ENCODE measurements at regions not wholly inside any gene's neighbourhood (a gene's known extent, or its start where the extent isn't known, plus 50 kb on each side); places are given as distances from the start of the nearest gene placed in this dataset.

- POLR2A ChIA-PET = interaction anchor here (0.6 kb wide), 1 partner anchor 9 kb away, joined by 3 read pairs; no protein-coding TSS in a partner anchor
- TF ChIP-seq NFATC3 (IDR thresholded peaks at IDR 0.05) = no peak
- TF ChIP-seq USF2 (CRISPR knock-in tag; IDR thresholded peaks at IDR 0.05) = no peak
- no peak for TF ChIP-seq FOXK2 (conservative IDR thresholded peaks at IDR 0.05 in 1 of 2, IDR thresholded peaks at IDR 0.05 in 1 of 2; ENCODE audit: low read depth in 2 of 2)
- TF ChIP-seq CHD4 (IDR thresholded peaks at IDR 0.05; ENCODE audit: insufficient read depth, insufficient replicate concordance, low read depth, low read length, poor library complexity, severe bottlenecking) = no peak
- no peak for TF ChIP-seq SRSF7 (optimal IDR thresholded peaks at IDR 0.05; ENCODE audit: low read depth, low read length)
- no peak for TF ChIP-seq CCAR2 (IDR thresholded peaks at IDR 0.05; ENCODE audit: low read depth, low read length)
- TF ChIP-seq TBP (optimal IDR thresholded peaks at IDR 0.05; ENCODE audit: low read depth, low read length) = no peak
- no peak for TF ChIP-seq ZNF232 (CRISPR knock-in tag; IDR thresholded peaks at IDR 0.05)
- no peak for TF ChIP-seq ZNF311 (CRISPR knock-in tag; IDR thresholded peaks at IDR 0.05)
- no peak for TF ChIP-seq TCF7L2 (IDR thresholded peaks at IDR 0.05; ENCODE audit: low read depth, low read length)
- no peak for TF ChIP-seq HBP1 (CRISPR knock-in tag; IDR thresholded peaks at IDR 0.05)
- TF ChIP-seq THAP7 (CRISPR knock-in tag; IDR thresholded peaks at IDR 0.05) = no peak
- no peak for TF ChIP-seq LEF1 (IDR thresholded peaks at IDR 0.05)
- TF ChIP-seq ATF3 (IDR thresholded peaks at IDR 0.05) = no peak
- no peak for TF ChIP-seq ATF3 (CRISPR knock-in tag; conservative IDR thresholded peaks at IDR 0.05)
- TF ChIP-seq NKRF (IDR thresholded peaks at IDR 0.05; ENCODE audit: borderline replicate concordance) = no peak
- TF ChIP-seq BCOR (IDR thresholded peaks at IDR 0.05) = no peak
- TF ChIP-seq KDM2B (CRISPR knock-in tag; IDR thresholded peaks at IDR 0.05) = no peak
These were observed 204.4 kb upstream of the MAMLD1 start for GRCh38 chrX:150158554-150159332.

More at GRCh38 chrX:150158554-150159332, 204.4 kb upstream of the MAMLD1 start:
- 0% methylated on average over 7 of the region's 9 CpGs for WGBS (ENCODE audit: insufficient coverage, low coverage, missing lambda C conversion rate)
- CTCF ChIA-PET (ENCODE audit: low intra/inter-chr PET ratio) = no interaction called here
- H3K79me2 ChIP-seq (ENCODE audit: control insufficient read depth, insufficient read depth, low read length) = no peaks in the 10 kb centered on the region
- H3K4me3 ChIP-seq = no peak overlapping the region
- no peak overlapping the region for H3K9ac ChIP-seq (ENCODE audit: insufficient read depth in 1 of 2, low read depth in 2 of 2, low read length in 2 of 2)
- in situ Hi-C loops (cut with MboI) (no loop called here), intact Hi-C loops (cut with micrococcal nuclease) (no loop called here)
- no peak for ATAC-seq
- no peak for FAIRE-seq
- H3K9me1 ChIP-seq (ENCODE audit: control insufficient read depth, insufficient read depth, low read length) = no peaks in the 10 kb centered on the region
- no peak for DNase-seq (ENCODE audit: extremely low read depth in 1 of 4, low spot score in 3 of 4)
- H3K27ac ChIP-seq (ENCODE audit: extremely low read depth, low read depth, low read length) = no peak overlapping the region
- no peaks in the 10 kb centered on the region for H3K4me1 ChIP-seq (replicated peaks in 1 of 2; ENCODE audit: control insufficient read depth in 2 of 2, insufficient read depth in 2 of 2, low read length in 2 of 2)
- no peak overlapping the region for H2AFZ ChIP-seq (ENCODE audit: low read depth, low read length)
- H3K9me3 ChIP-seq (replicated peaks; ENCODE audit: control insufficient read depth, insufficient read depth, low read depth, low read length) = no peaks in the 10 kb centered on the region
- no peaks in the 10 kb centered on the region for H3K27me3 ChIP-seq (ENCODE audit: control insufficient read depth in 2 of 2, insufficient read depth in 2 of 2, low read length in 2 of 2)
- H4K20me1 ChIP-seq (replicated peaks; ENCODE audit: control insufficient read depth, insufficient read depth, low read length) = no peaks in the 10 kb centered on the region
- BruUV-seq (replicated peaks) = no TSS peak
- H3K36me3 ChIP-seq (ENCODE audit: control insufficient read depth, insufficient read depth, low read length) = no peaks in the 10 kb centered on the region
- no peak overlapping the region for H3K4me2 ChIP-seq (ENCODE audit: insufficient read depth, low read length)

Data from K562 (cell line).